ENCODE measurements at regions not wholly inside any gene's neighbourhood (a gene's known extent, or its start where the extent isn't known, plus 50 kb on each side); places are given as distances from the start of the nearest gene placed in this dataset.

DNA sequence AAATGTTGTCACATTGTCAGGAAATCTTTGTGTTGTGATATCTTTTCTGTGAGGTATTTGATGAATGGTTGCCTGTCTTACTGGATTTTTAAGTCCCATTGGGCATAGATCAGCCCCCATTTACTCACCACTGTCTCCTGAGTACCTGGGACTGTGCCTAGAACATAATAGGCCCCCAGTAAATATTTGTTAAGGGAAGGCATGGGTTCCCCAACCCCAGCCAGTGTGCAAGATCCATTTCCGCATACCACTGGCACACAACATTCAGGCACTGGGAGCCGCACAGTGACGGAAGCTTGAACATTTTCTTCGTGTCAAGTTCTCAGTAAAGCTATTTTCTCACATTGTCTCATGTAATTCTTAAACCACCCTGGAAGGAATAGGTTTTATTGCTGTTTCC, 72.2 kb downstream of the UNC5CL start:
- TF ChIP-seq, protein P1, sequence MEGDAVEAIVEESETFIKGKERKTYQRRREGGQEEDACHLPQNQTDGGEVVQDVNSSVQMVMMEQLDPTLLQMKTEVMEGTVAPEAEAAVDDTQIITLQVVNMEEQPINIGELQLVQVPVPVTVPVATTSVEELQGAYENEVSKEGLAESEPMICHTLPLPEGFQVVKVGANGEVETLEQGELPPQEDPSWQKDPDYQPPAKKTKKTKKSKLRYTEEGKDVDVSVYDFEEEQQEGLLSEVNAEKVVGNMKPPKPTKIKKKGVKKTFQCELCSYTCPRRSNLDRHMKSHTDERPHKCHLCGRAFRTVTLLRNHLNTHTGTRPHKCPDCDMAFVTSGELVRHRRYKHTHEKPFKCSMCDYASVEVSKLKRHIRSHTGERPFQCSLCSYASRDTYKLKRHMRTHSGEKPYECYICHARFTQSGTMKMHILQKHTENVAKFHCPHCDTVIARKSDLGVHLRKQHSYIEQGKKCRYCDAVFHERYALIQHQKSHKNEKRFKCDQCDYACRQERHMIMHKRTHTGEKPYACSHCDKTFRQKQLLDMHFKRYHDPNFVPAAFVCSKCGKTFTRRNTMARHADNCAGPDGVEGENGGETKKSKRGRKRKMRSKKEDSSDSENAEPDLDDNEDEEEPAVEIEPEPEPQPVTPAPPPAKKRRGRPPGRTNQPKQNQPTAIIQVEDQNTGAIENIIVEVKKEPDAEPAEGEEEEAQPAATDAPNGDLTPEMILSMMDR (IDR thresholded peaks at IDR 0.05; ENCODE audit: extremely low read depth in 1 of 2, insufficient read depth in 1 of 2, low read depth in 1 of 2, low read length in 2 of 2), result no peak
- TF ChIP-seq, protein P2, sequence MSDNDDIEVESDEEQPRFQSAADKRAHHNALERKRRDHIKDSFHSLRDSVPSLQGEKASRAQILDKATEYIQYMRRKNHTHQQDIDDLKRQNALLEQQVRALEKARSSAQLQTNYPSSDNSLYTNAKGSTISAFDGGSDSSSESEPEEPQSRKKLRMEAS (IDR thresholded peaks at IDR 0.05; ENCODE audit: insufficient read depth, insufficient read length), result no peak
- no peak for TF ChIP-seq JUN (IDR thresholded peaks at IDR 0.05; ENCODE audit: borderline replicate concordance, insufficient read depth, insufficient read length, low read depth)
- no peak for TF ChIP-seq MYC (IDR thresholded peaks at IDR 0.05; ENCODE audit: low read depth, low read length)
- TF ChIP-seq EZH2 (IDR thresholded peaks at IDR 0.05; ENCODE audit: borderline replicate concordance, low read depth, low read length, severe bottlenecking), result no peak
